Stimulated activated naive B cell treated with anti-CD40 and anti-IgM and Interleukin-4, amounts not matched to agents 10 μg/mL and 1 μg/mL and 100 μg/mL, for 72 hours (primary cell): ENCODE measurements at regions not wholly inside any gene's neighbourhood (a gene's known extent, or its start where the extent isn't known, plus 50 kb on each side); places are given as distances from the start of the nearest gene placed in this dataset.
"Not testable (repeated sequence)": the region's sequence is repeated elsewhere in the genome, so short reads cannot be mapped to it uniquely, and the experiment has no call there.

ENCODE experiments used
- ATAC-seq, 2 donors: fragments of 150-1000 bp; cut with Tn5 transposase; replicated peaks; 2 replicates each; pipeline ENCODE4 v1.10.0; 2021; ENCODE audit warnings: moderate library complexity in 1 of 2
- DNase-seq: peaks from one replicate; pipeline ENCODE4 v3.0.0; 2021
- H3K27ac Mint-ChIP-seq: one replicate; pipeline ENCODE4 v1.8.0; 2022; ENCODE audit warnings: mild to moderate bottlenecking, mixed read lengths
- H3K27me3 Mint-ChIP-seq, 2 donors: one replicate each; pipeline ENCODE4 v1.8.0; 2022; ENCODE audit warnings: mixed read lengths in 2 of 2
- H3K36me3 Mint-ChIP-seq, 2 donors: one replicate each; pipeline ENCODE4 v1.8.0; 2022; ENCODE audit warnings: mixed read lengths in 2 of 2, mild to moderate bottlenecking in 1 of 2
- H3K4me1 Mint-ChIP-seq, 2 donors: one replicate each; pipeline ENCODE4 v1.8.0; 2022; ENCODE audit warnings: mixed read lengths in 2 of 2, mild to moderate bottlenecking in 1 of 2
- H3K4me3 Mint-ChIP-seq, 2 donors: one replicate each; pipeline ENCODE4 v1.8.0; 2022; ENCODE audit warnings: mild to moderate bottlenecking in 2 of 2, mixed read lengths in 2 of 2, moderate library complexity in 1 of 2
- H3K9me3 Mint-ChIP-seq, 2 donors: one replicate each; pipeline ENCODE4 v1.8.0; 2022; ENCODE audit warnings: mixed read lengths in 2 of 2, mild to moderate bottlenecking in 1 of 2

DNA sequence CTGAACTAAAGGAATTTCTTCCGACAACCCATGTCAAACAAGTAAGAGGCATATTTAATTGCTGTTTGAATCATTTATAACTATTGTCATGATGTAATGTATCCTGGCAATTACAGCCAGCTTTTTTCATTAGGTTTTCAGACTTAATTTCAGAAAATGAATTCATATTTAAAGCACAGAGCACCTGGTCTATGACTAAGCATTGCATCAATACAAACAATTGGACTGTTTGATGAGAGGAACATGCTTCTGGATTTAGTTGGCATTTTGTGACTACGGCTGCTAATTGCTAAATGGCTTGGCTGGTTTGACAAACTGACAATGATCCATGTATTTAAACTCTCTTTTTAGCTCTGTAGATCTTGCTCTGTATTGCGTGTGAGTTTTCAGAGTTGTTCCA lies 853.4 kb downstream of the NCAM2 start:
- Mint-ChIP-seq H3K27ac (no peak overlapping the region), H3K4me3 (no peak overlapping the region), H3K4me1 (no peaks in the 10 kb centered on the region), H3K36me3 (no peaks in the 10 kb centered on the region), H3K9me3 (peaks cover 0 to 4% of the 10 kb centered on the region in 2 donors), H3K27me3 (no peaks in the 10 kb centered on the region)
- ATAC-seq (no peak), DNase-seq (no peak)

- DNase-seq, result no peak
- peaks cover 2 to 5% of the 10 kb centered on the region in 2 donors for H3K4me1 Mint-ChIP-seq
- H3K4me3 Mint-ChIP-seq, result no peak overlapping the region
- no peaks in the 10 kb centered on the region for H3K36me3 Mint-ChIP-seq
- no peak for ATAC-seq
- H3K27me3 Mint-ChIP-seq, result no peaks in the 10 kb centered on the region
- H3K27ac Mint-ChIP-seq, result no peak overlapping the region
- peaks cover 0 to 4% of the 10 kb centered on the region in 2 donors for H3K9me3 Mint-ChIP-seq
These were observed 860.5 kb downstream of the NCAM2 start for GRCh38 chr21:21858502-21859334.

- Mint-ChIP-seq H3K4me3 (no peak overlapping the region), H3K27me3 (no peaks in the 10 kb centered on the region), H3K36me3 (no peaks in the 10 kb centered on the region), H3K9me3 (peaks cover 0 to 4% of the 10 kb centered on the region in 2 donors), H3K4me1 (peaks cover 2 to 5% of the 10 kb centered on the region in 2 donors), H3K27ac (no peak overlapping the region)
- DNase-seq (no peak), ATAC-seq (no peak)
These were observed 862.7 kb downstream of the NCAM2 start for GRCh38 chr21:21860888-21861287.

GRCh38 chr21:21864321-21864840 lies 866.2 kb downstream of the NCAM2 start:
- H3K36me3 Mint-ChIP-seq, result no peaks in the 10 kb centered on the region
- no peaks in the 10 kb centered on the region for H3K27me3 Mint-ChIP-seq
- peaks cover 2 to 5% of the 10 kb centered on the region in 2 donors for H3K4me1 Mint-ChIP-seq
- peaks cover 0 to 2% of the 10 kb centered on the region in 2 donors for H3K9me3 Mint-ChIP-seq
- ATAC-seq (no peak), DNase-seq (no peak)
- no peak overlapping the region for H3K4me3 Mint-ChIP-seq
- no peak overlapping the region for H3K27ac Mint-ChIP-seq

GRCh38 chr21:21897275-21897883 lies 899.2 kb downstream of the NCAM2 start:
- Mint-ChIP-seq H3K27me3 (no peaks in the 10 kb centered on the region), H3K36me3 (no peaks in the 10 kb centered on the region), H3K4me3 (no peak overlapping the region)

DNA sequence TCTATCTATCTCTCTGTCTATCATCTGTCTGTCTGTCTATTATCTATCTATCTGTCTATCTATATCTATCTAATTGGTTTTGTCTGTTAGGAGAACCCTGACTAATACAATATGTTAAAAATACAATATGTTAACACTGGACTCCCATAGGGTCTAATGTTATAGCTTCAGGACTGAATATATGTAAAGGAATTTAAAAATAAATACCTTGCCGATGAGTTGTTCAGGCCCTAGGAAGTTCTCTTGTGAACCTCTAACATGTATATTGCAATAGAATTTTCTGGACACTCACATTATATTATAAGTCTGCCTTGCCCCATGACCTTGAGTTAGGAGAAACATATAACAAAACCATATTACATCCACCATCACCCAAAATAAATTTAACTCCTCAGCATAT lies 900.6 kb downstream of the NCAM2 start:
- DNase-seq (no peak), ATAC-seq (no peak)
- Mint-ChIP-seq H3K4me1 (no peaks in the 10 kb centered on the region), H3K27me3 (no peaks in the 10 kb centered on the region), H3K4me3 (no peak overlapping the region), H3K9me3 (peaks cover 6 to 11% of the 10 kb centered on the region in 2 donors), H3K27ac (no peak overlapping the region), H3K36me3 (no peaks in the 10 kb centered on the region)

More at GRCh38 chr21:21897275-21897883, 899.2 kb downstream of the NCAM2 start:
- H3K27ac Mint-ChIP-seq, result no peak overlapping the region
- DNase-seq (no peak), ATAC-seq (no peak)
- peaks cover 8 to 15% of the 10 kb centered on the region in 2 donors for H3K9me3 Mint-ChIP-seq
- H3K4me1 Mint-ChIP-seq, result no peaks in the 10 kb centered on the region

DNA sequence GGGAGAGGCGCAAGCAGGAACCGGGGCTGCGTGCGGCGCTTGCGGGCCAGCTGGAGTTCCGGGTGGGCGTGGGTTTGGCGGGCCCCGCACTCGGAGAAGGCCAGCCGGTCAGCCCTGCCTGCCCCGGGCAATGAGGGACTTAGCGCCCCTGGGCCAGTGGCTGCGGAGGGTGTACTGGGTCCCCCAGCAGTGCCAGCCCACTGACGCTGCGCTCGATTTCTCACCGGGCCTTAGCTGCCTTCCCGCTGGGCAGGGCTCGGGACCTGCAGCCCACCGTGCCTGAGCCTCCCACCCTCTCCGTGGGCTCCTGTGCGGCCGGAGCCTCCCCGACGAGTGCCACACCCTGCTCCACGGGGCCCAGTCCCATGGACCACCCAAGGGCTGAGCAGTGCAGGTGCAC lies 904.2 kb downstream of the NCAM2 start:
- H3K4me3 Mint-ChIP-seq, H3K36me3 Mint-ChIP-seq, ATAC-seq, H3K9me3 Mint-ChIP-seq, DNase-seq, H3K4me1 Mint-ChIP-seq, H3K27me3 Mint-ChIP-seq, H3K27ac Mint-ChIP-seq: not testable (repeated sequence)

DNA sequence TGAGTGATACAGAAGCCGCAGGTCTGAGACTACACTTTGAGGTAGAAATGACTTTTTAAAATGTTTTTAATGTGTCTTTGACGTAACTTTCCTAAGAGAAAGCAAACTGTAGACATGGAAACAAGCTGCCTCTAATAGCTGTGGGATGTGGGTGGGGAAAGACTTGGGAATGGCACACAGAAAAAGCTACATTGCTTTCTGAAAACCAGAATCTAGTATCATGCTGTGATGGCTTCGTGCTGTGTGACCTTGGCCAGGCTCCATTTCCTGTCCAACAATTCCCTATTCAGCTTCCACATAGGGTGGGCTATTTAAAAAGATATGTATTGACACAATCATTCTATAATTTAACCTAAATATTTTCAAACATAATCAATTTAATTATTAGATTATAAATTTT lies 909.1 kb downstream of the NCAM2 start:
- no peak overlapping the region for H3K27ac Mint-ChIP-seq
- ATAC-seq (no peak), DNase-seq (no peak)
- H3K4me1 Mint-ChIP-seq, result no peaks in the 10 kb centered on the region
- no peaks in the 10 kb centered on the region for H3K27me3 Mint-ChIP-seq
- peaks cover 5 to 8% of the 10 kb centered on the region in 2 donors for H3K9me3 Mint-ChIP-seq
- no peaks in the 10 kb centered on the region for H3K36me3 Mint-ChIP-seq
- no peak overlapping the region for H3K4me3 Mint-ChIP-seq

DNA sequence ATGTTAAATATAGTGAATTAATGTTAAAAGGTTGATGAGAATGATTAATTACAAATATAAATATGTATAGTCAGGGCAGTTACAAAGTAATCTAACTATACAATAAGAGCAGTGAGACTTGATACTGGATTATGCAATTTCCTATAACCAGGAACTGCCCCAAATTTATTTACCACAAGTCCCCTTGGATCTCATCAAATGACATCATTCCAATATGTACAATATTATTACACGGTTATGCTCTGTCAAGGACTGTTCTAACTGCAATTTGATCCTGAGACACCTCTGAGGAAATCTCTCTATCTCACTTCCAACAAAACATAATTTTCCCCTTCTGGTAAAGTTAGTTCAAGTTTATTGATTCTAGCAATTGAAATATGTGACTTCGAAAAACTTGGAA lies 917.6 kb downstream of the NCAM2 start:
- H3K9me3 Mint-ChIP-seq, result no peaks in the 10 kb centered on the region
- ATAC-seq, result no peak
- H3K27ac Mint-ChIP-seq, result no peak overlapping the region

DNA sequence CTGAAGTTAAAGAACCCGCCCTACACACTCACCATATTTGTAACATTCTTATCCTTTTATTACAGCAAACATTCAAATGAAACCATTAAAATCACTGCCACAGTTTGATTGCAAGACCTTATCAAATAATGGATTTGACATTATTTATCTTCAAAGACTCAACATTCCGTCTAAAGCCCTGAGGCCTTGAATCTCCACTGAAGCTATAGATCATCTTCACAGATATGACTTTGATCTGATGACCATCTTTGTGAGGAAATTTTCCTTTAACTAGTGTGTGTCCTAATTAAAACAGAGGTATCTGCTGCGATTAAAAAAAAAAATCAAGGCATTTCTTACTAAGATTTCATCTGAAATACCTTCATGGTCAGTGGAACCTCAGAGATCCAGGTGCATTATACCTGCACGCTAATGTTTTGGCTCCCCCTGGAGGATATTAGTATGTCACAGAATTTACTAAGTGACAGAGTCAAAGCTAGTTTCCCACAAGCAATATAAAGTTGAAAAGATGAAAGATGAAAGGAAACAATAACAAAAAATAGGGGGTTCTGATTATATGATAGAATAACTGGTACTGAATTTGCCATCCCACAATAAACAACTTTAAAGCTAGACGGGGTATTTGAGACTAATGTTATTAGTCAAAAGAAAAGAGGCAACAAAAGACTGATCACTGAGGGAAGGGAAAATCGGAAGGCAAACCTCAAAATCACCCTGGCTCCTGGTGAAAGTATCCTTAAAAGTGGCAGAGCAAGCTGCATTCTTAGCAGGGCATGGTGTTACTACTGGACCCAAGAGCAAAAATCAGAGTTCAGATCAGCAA lies 923.4 kb downstream of the NCAM2 start:
- DNase-seq, result no peak
- H3K4me3 Mint-ChIP-seq, result no peak overlapping the region

More for the DNA sequence above, 917.6 kb downstream of the NCAM2 start:
- Mint-ChIP-seq H3K36me3 (no peaks in the 10 kb centered on the region), H3K27me3 (no peaks in the 10 kb centered on the region), H3K4me3 (no peak overlapping the region), H3K4me1 (no peaks in the 10 kb centered on the region)
- DNase-seq, result no peak

GRCh38 chr21:21929226-21929625 lies 931.0 kb downstream of the NCAM2 start:
- Mint-ChIP-seq H3K27ac (no peak overlapping the region), H3K4me3 (no peak overlapping the region), H3K27me3 (no peaks in the 10 kb centered on the region), H3K9me3 (no peaks in the 10 kb centered on the region), H3K36me3 (no peaks in the 10 kb centered on the region), H3K4me1 (no peaks in the 10 kb centered on the region)
- ATAC-seq (no peak), DNase-seq (no peak)

More for the DNA sequence above, 923.4 kb downstream of the NCAM2 start:
- Mint-ChIP-seq H3K27ac (no peak overlapping the region), H3K36me3 (no peaks in the 10 kb centered on the region), H3K9me3 (no peaks in the 10 kb centered on the region), H3K4me1 (no peaks in the 10 kb centered on the region), H3K27me3 (peaks cover 0 to 7% of the 10 kb centered on the region in 2 donors)
- peak; percentile 49 to 53 for ATAC-seq

DNA sequence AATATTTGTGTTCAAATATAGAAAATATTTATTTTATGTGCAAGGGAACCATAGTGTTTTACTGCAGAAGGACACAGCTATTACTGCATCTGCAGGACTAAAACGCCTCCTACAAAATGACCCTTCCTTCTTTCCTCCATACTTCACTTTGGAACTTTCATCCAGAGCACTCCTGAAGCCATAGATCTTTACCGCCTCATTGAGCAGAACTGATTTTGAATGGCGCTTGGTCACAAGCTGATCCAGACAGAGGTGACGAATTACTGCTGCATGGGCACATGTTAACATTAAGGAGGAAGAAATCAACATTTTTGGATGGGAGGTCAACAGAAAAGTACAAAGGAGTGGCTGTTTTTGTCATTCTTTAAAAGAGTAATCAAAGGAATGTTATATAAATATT lies 931.6 kb downstream of the NCAM2 start:
- no peak overlapping the region for H3K4me3 Mint-ChIP-seq
- no peak for DNase-seq
- no peak overlapping the region for H3K27ac Mint-ChIP-seq
- H3K9me3 Mint-ChIP-seq, result no peaks in the 10 kb centered on the region
- H3K4me1 Mint-ChIP-seq, result no peaks in the 10 kb centered on the region
- no peaks in the 10 kb centered on the region for H3K27me3 Mint-ChIP-seq
- no peaks in the 10 kb centered on the region for H3K36me3 Mint-ChIP-seq
- no peak for ATAC-seq

- peaks cover 1 to 4% of the 10 kb centered on the region in 2 donors for H3K9me3 Mint-ChIP-seq
- H3K36me3 Mint-ChIP-seq, result no peaks in the 10 kb centered on the region
- no peaks in the 10 kb centered on the region for H3K27me3 Mint-ChIP-seq
- DNase-seq (no peak), ATAC-seq (no peak)
- no peak overlapping the region for H3K4me3 Mint-ChIP-seq
- no peak overlapping the region for H3K27ac Mint-ChIP-seq
- H3K4me1 Mint-ChIP-seq, result no peaks in the 10 kb centered on the region
These were observed 954.4 kb downstream of the NCAM2 start for GRCh38 chr21:21952566-21952965.

GRCh38 chr21:21955204-21955603 lies 957.0 kb downstream of the NCAM2 start:
- H3K9me3 Mint-ChIP-seq, result peaks cover 0 to 3% of the 10 kb centered on the region in 2 donors
- DNase-seq (no peak), ATAC-seq (no peak)
- no peaks in the 10 kb centered on the region for H3K27me3 Mint-ChIP-seq
- H3K27ac Mint-ChIP-seq, result no peak overlapping the region
- H3K36me3 Mint-ChIP-seq, result no peaks in the 10 kb centered on the region
- no peak overlapping the region for H3K4me3 Mint-ChIP-seq
- H3K4me1 Mint-ChIP-seq, result no peaks in the 10 kb centered on the region
